ENCODE measurements at regions not wholly inside any gene's neighbourhood (a gene's known extent, or its start where the extent isn't known, plus 50 kb on each side); places are given as distances from the start of the nearest gene placed in this dataset.

DNA sequence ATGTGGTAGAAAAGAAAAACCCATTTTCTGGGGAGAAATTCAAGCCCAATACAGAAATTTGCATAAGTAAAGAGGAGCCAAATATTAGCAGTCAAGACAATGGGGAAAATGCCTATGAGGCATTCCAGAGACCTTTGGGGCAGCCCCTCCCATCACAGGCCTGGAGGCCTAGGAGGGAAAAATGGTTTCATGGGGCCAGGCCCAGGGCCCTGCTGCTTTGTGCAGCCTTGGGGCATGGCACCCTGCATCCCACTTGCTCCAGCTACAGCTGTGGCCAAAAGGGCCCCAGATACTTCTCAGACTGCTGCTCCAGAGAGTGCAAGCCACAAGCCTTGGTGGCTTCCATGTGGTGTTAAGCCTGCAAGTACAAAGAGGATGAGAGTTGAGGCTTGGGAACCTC, 51.3 kb upstream of the CYP1B1 start:
- TF ChIP-seq, protein P1, sequence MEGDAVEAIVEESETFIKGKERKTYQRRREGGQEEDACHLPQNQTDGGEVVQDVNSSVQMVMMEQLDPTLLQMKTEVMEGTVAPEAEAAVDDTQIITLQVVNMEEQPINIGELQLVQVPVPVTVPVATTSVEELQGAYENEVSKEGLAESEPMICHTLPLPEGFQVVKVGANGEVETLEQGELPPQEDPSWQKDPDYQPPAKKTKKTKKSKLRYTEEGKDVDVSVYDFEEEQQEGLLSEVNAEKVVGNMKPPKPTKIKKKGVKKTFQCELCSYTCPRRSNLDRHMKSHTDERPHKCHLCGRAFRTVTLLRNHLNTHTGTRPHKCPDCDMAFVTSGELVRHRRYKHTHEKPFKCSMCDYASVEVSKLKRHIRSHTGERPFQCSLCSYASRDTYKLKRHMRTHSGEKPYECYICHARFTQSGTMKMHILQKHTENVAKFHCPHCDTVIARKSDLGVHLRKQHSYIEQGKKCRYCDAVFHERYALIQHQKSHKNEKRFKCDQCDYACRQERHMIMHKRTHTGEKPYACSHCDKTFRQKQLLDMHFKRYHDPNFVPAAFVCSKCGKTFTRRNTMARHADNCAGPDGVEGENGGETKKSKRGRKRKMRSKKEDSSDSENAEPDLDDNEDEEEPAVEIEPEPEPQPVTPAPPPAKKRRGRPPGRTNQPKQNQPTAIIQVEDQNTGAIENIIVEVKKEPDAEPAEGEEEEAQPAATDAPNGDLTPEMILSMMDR (IDR thresholded peaks at IDR 0.05; ENCODE audit: insufficient read depth, low read depth, low read length) = no peak
- TF ChIP-seq EZH2 (IDR thresholded peaks at IDR 0.05; ENCODE audit: insufficient read depth, low read length) = no peak
